Cardiac muscle cell (in vitro differentiated cells and primary cell): ENCODE measurements at regions not wholly inside any gene's neighbourhood (a gene's known extent, or its start where the extent isn't known, plus 50 kb on each side); places are given as distances from the start of the nearest gene placed in this dataset.

Experiments used
- DNase-seq, 2 donors: peaks; one replicate each; pipeline versions ENCODE4 v3.0.0 to v3.0.0-alpha.2; 2010 to 2017; ENCODE audit warnings: low read depth in 1 of 2, low spot score in 1 of 2
- H3K27ac ChIP-seq: fragments of 200-600 bp; sonication (generic); 2 replicates; pipeline ENCODE4 v1.5.1; 2016
- H3K27me3 ChIP-seq: fragments of 200-600 bp; sonication (generic); 2 replicates; pipeline ENCODE4 v1.6.0; 2016; ENCODE audit warnings: control low read depth
- H3K36me3 ChIP-seq: fragments of 200-600 bp; sonication (generic); 2 replicates; pipeline ENCODE4 v1.5.1; 2016; ENCODE audit warnings: control low read depth
- H3K4me1 ChIP-seq: fragments of 200-600 bp; sonication (generic); 2 replicates; pipeline ENCODE4 v1.8.1; 2017; ENCODE audit warnings: low read depth, mild to moderate bottlenecking, mixed run types
- H3K4me3 ChIP-seq: fragments of 200-600 bp; sonication (generic); 2 replicates; pipeline ENCODE4 v1.5.1; 2016; ENCODE audit warnings: mild to moderate bottlenecking
- H3K9me3 ChIP-seq: fragments of 200-600 bp; sonication (generic); 2 replicates; pipeline ENCODE4 v1.5.1; 2017; ENCODE audit warnings: low read depth, mild to moderate bottlenecking, control low read depth
- TF ChIP-seq, protein P1 (sequence below): IDR thresholded peaks from 2 replicates; pipeline ENCODE4 v1.5.1; 2012; ENCODE audit warnings: low read depth, mild to moderate bottlenecking, low read length

DNA sequence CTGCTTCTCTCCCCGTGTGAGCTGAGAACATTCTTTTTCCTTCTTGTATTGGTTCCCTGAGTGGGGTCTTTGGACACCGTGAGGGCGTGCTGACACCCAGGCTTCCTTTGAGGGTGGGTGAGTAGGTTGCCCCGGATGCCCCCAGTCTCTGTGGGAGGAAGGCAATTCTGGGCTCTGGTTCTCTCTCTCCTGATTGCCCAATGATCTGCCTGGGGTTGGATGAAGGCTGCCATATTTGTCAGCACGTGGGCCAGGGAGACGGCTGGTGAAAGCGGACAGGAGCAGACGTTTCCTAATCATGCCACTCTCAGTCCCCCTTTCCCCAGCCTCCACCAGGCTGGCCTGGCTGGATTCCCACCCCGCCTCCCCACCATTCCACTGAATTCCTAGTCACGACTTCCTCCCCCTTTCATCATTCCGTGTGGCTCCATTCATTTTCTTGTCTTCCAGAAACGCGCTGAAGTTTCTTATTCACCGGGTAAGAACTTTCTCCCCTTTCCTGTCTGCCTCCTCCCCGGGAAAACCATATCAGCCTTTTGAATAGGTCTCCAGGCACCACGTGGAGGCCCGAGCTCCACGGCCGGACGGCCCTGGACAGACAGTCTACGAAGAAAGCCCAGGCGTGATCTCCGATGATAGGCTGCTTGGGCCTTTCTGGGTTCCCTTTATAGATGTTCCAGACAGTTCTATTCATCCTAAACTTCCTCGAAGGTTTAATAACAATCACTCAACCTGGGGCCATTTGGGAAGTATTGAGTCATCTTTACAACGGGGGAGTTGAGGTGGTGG lies 98.7 kb upstream of the NPTX2 start:
- TF ChIP-seq, protein P1, sequence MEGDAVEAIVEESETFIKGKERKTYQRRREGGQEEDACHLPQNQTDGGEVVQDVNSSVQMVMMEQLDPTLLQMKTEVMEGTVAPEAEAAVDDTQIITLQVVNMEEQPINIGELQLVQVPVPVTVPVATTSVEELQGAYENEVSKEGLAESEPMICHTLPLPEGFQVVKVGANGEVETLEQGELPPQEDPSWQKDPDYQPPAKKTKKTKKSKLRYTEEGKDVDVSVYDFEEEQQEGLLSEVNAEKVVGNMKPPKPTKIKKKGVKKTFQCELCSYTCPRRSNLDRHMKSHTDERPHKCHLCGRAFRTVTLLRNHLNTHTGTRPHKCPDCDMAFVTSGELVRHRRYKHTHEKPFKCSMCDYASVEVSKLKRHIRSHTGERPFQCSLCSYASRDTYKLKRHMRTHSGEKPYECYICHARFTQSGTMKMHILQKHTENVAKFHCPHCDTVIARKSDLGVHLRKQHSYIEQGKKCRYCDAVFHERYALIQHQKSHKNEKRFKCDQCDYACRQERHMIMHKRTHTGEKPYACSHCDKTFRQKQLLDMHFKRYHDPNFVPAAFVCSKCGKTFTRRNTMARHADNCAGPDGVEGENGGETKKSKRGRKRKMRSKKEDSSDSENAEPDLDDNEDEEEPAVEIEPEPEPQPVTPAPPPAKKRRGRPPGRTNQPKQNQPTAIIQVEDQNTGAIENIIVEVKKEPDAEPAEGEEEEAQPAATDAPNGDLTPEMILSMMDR, result no peak
- no peaks in the 10 kb centered on the region for H3K4me1 ChIP-seq
- no peaks in the 10 kb centered on the region for H3K27me3 ChIP-seq
- no peak overlapping the region for H3K4me3 ChIP-seq
- H3K27ac ChIP-seq, result no peak overlapping the region
- DNase-seq, result peak in 1 of 2 donors; percentile 6
- H3K36me3 ChIP-seq, result no peaks in the 10 kb centered on the region
- no peaks in the 10 kb centered on the region for H3K9me3 ChIP-seq

GRCh38 chr7:98515201-98515600 lies 101.9 kb upstream of the NPTX2 start:
- Histone ChIP-seq H3K4me3 (no peak overlapping the region), H3K4me1 (no peaks in the 10 kb centered on the region), H3K36me3 (no peaks in the 10 kb centered on the region), H3K9me3 (no peaks in the 10 kb centered on the region), H3K27me3 (no peaks in the 10 kb centered on the region), H3K27ac (no peak overlapping the region)
- no peak for DNase-seq
- TF ChIP-seq, protein P1, result no peak

- no peak overlapping the region for H3K27ac ChIP-seq
- no peaks in the 10 kb centered on the region for H3K9me3 ChIP-seq
- no peak for DNase-seq
- TF ChIP-seq, protein P1, result no peak
- no peaks in the 10 kb centered on the region for H3K4me1 ChIP-seq
- H3K27me3 ChIP-seq, result no peaks in the 10 kb centered on the region
- H3K4me3 ChIP-seq, result no peak overlapping the region
- no peaks in the 10 kb centered on the region for H3K36me3 ChIP-seq
These were observed 102.7 kb upstream of the NPTX2 start for GRCh38 chr7:98514211-98515031.

- Histone ChIP-seq H3K9me3 (no peaks in the 10 kb centered on the region), H3K4me3 (no peak overlapping the region), H3K27me3 (no peaks in the 10 kb centered on the region), H3K36me3 (no peaks in the 10 kb centered on the region), H3K27ac (no peak overlapping the region), H3K4me1 (no peaks in the 10 kb centered on the region)
- TF ChIP-seq, protein P1, result no peak
- no peak for DNase-seq
These were observed 105.9 kb upstream of the NPTX2 start for GRCh38 chr7:98511175-98511574.

DNA sequence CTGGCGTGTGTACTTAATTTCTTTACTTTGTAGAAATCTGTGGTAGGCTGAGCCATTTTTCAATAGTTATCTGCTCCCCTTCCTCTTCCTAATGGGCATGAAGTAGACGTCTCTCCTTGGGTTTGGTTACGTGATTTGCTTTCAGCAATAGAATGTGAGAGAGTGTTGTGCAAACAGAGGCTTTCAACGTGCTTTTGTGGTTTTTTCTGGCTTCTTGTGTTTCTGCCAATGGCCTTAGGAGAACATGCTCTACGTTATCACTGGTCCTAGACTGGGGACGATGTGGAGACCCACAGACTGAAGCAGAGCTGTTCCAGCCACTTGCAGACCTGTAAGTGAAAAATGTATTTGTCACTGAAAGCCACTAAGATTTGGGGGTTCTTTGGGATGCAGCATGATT lies 107.2 kb upstream of the NPTX2 start:
- H3K27ac ChIP-seq, result no peak overlapping the region
- TF ChIP-seq, protein P1, result no peak
- DNase-seq, result peak in 1 of 2 donors; percentile 24
- H3K36me3 ChIP-seq, result no peaks in the 10 kb centered on the region
- H3K4me1 ChIP-seq, result no peaks in the 10 kb centered on the region
- H3K4me3 ChIP-seq, result no peak overlapping the region
- no peaks in the 10 kb centered on the region for H3K27me3 ChIP-seq
- H3K9me3 ChIP-seq, result no peaks in the 10 kb centered on the region
